K562 (cell line): ENCODE measurements at regions not wholly inside any gene's neighbourhood (a gene's known extent, or its start where the extent isn't known, plus 50 kb on each side); places are given as distances from the start of the nearest gene placed in this dataset.

Experiments
- ATAC-seq: fragments of 200-7000 bp; cut with Tn5 transposase; 3 replicates; pipeline ENCODE4 v1.9.1; 2020; ENCODE audit warnings: moderate library complexity
- BruUV-seq: library from RNA; stranded (reverse); fragments of 400-500 nt; replicated peaks from 2 replicates; lab custom pipeline; 2021; lab: Mats Ljungman, UMichigan
- CTCF ChIA-PET: fragments of 300-600 bp; formaldehyde crosslinking; extraction: SDS; loops from one replicate; lab custom pipeline; 2021; ENCODE audit warnings: low intra/inter-chr PET ratio; lab: Yijun Ruan, JAX
- POLR2A ChIA-PET: fragments of 300-600, 350-650 bp; sonication (Branson Sonifier 250); formaldehyde crosslinking; extraction: SDS; loops from one replicate; lab custom pipeline; 2021; ENCODE audit warnings: antibody characterized with exemption, inconsistent platforms; lab: Yijun Ruan, JAX
- DNase-seq, 4 experiments: peaks; one replicate each; pipeline versions ENCODE4 v3.0.0 to v3.0.0-alpha.2; 2011 to 2018; ENCODE audit warnings: low spot score in 3 of 4, mixed read lengths in 3 of 4; ENCODE audit errors: extremely low read depth in 1 of 4
- FAIRE-seq: peaks from 2 replicates; lab custom pipeline; 2011; peaks lifted over from hg19 to GRCh38; lab: Jason Lieb, UNC
- H2AFZ ChIP-seq: 2 replicates; pipeline ENCODE4 v1.6.0; 2011; ENCODE audit warnings: low read depth, low read length, control low read depth, inconsistent platforms
- H3K27ac ChIP-seq: fragments of 200-600 bp; 3 replicates; pipeline ENCODE4 v1.8.0; 2011; ENCODE audit warnings: low read depth, mild to moderate bottlenecking, control low read depth, inconsistent platforms, low read length, moderate library complexity, mixed read lengths; ENCODE audit errors: extremely low read depth
- H3K27me3 ChIP-seq, 2 experiments: fragments of 300-600 bp in 1 of 2; 2 replicates in 1 of 2; 3 replicates in 1 of 2; pipeline versions ENCODE4 v1.6.0 to v1.8.0; 2011; ENCODE audit warnings: inconsistent platforms in 2 of 2, low read length in 2 of 2, mild to moderate bottlenecking in 1 of 2, mixed read lengths in 1 of 2, moderate library complexity in 1 of 2; ENCODE audit not compliant: control insufficient read depth in 2 of 2, insufficient read depth in 2 of 2
- H3K36me3 ChIP-seq: fragments of 300-600 bp; 3 replicates; pipeline ENCODE4 v1.8.0; 2011; ENCODE audit warnings: mild to moderate bottlenecking, low read length, inconsistent platforms; ENCODE audit not compliant: control insufficient read depth, insufficient read depth
- H3K4me1 ChIP-seq, 2 experiments: fragments of 200-600 bp in 1 of 2; replicated peaks in 1 of 2; 2 replicates in 1 of 2; 3 replicates in 1 of 2; pipeline versions ENCODE4 v1.5.1 to v1.8.0; 2011; ENCODE audit warnings: inconsistent platforms in 2 of 2, low read length in 2 of 2, mild to moderate bottlenecking in 1 of 2, mixed read lengths in 1 of 2, moderate library complexity in 1 of 2; ENCODE audit not compliant: control insufficient read depth in 2 of 2, insufficient read depth in 2 of 2
- H3K4me2 ChIP-seq: 2 replicates; pipeline ENCODE4 v1.6.1; 2011; ENCODE audit warnings: low read length, control low read depth, inconsistent platforms, mixed read lengths; ENCODE audit not compliant: insufficient read depth
- H3K4me3 ChIP-seq: fragments of 200-600 bp; sonication (generic), shearing (Covaris generic); 2 replicates; pipeline ENCODE4 v1.5.1; 2016; ENCODE audit warnings: control low read depth, inconsistent platforms
- H3K79me2 ChIP-seq: fragments of 200-600 bp; 3 replicates; pipeline ENCODE4 v1.8.0; 2011; ENCODE audit warnings: low read length, inconsistent platforms; ENCODE audit not compliant: control insufficient read depth, insufficient read depth
- H3K9ac ChIP-seq, 2 experiments: 2 replicates each; pipeline versions ENCODE4 v1.6.0 to v1.6.1; 2011; ENCODE audit warnings: low read depth in 2 of 2, low read length in 2 of 2, control low read depth in 1 of 2, inconsistent platforms in 1 of 2, mild to moderate bottlenecking in 1 of 2, mixed read lengths in 1 of 2; ENCODE audit not compliant: insufficient read depth in 1 of 2
- H3K9me1 ChIP-seq: one replicate; pipeline ENCODE4 v1.6.0; 2011; ENCODE audit warnings: inconsistent platforms, mild to moderate bottlenecking, low read length, moderate library complexity; ENCODE audit not compliant: control insufficient read depth, insufficient read depth
- H3K9me3 ChIP-seq: replicated peaks from 2 replicates; pipeline ENCODE4 v1.5.1; 2011; ENCODE audit warnings: low read depth, low read length, inconsistent platforms; ENCODE audit not compliant: control insufficient read depth, insufficient read depth
- H4K20me1 ChIP-seq: replicated peaks from 2 replicates; pipeline ENCODE4 v1.6.1; 2011; ENCODE audit warnings: low read length, inconsistent platforms, mixed read lengths; ENCODE audit not compliant: control insufficient read depth, insufficient read depth
- ATF1 ChIP-seq, 2 experiments: fragments of 450-650 bp in 1 of 2; IDR thresholded peaks; 2 replicates each; pipeline ENCODE4 v1.6.1; 2016; ENCODE audit warnings: missing compliant biosample characterization in 1 of 2, missing genetic modification characterization in 1 of 2
- CBFA2T3 ChIP-seq: fragments of 450-650 bp; IDR thresholded peaks from 2 replicates; pipeline ENCODE4 v1.6.1; 2017
- ELK3 ChIP-seq: fragments of 450-650 bp; formaldehyde crosslinking; IDR thresholded peaks from 2 replicates; pipeline ENCODE4 v1.4.0; 2020; ENCODE audit warnings: mild to moderate bottlenecking
- KAT7 ChIP-seq: sonication (generic); formaldehyde crosslinking; IDR thresholded peaks from 2 replicates; pipeline ENCODE4 v1.8.0; 2022; ENCODE audit warnings: missing genetic modification reagents, mild to moderate bottlenecking, borderline replicate concordance
- PML ChIP-seq: IDR thresholded peaks from 2 replicates; pipeline ENCODE4 v1.6.1; 2012; ENCODE audit warnings: low read length, inconsistent platforms
- RFX1 ChIP-seq: fragments of 450-650 bp; IDR thresholded peaks from 2 replicates; pipeline ENCODE4 v1.6.1; 2016; ENCODE audit warnings: mild to moderate bottlenecking, moderate library complexity
- ZNF165 ChIP-seq: fragments of 250-450 bp; sonication (Bioruptor Pico); IDR thresholded peaks from 2 replicates; pipeline ENCODE4 v1.4.0; 2020; ENCODE audit warnings: borderline replicate concordance
- ZNF224 ChIP-seq: sonication (generic); formaldehyde crosslinking; IDR thresholded peaks from 2 replicates; pipeline ENCODE4 v1.8.0; 2022; ENCODE audit warnings: mild to moderate bottlenecking, missing genetic modification reagents
- ZNF232 ChIP-seq: sonication (generic); formaldehyde crosslinking; IDR thresholded peaks from 2 replicates; pipeline ENCODE4 v1.8.0; 2022; ENCODE audit warnings: mild to moderate bottlenecking, missing genetic modification reagents
- WGBS: fragments of 100-300 bp; shearing (Covaris generic); methylation state at CpG from one replicate; pipeline ENCODE4 v1.1.6; 2016; ENCODE audit warnings: low coverage, mixed read lengths; ENCODE audit not compliant: insufficient coverage; ENCODE audit errors: missing lambda C conversion rate; 5-methylcytosine and 5-hydroxymethylcytosine counted together
- in situ Hi-C: fragments of 300-500 bp; cut with MboI; formaldehyde crosslinking; loops from 4 replicates; pipeline ENCODE4 v1.15.0; 2018; ENCODE audit warnings: inconsistent platforms, mixed read lengths
- intact Hi-C: fragments of 100-400 bp; cut with micrococcal nuclease; formaldehyde crosslinking; loops from 2 replicates; pipeline ENCODE4 v1.14.2; 2022

- Histone ChIP-seq H3K27ac (no peak overlapping the region), H4K20me1 (no peaks in the 10 kb centered on the region), H3K9me3 (no peaks in the 10 kb centered on the region), H3K79me2 (no peaks in the 10 kb centered on the region), H3K4me1 (no peaks in the 10 kb centered on the region), H2AFZ (no peak overlapping the region), H3K36me3 (no peaks in the 10 kb centered on the region), H3K4me3 (no peak overlapping the region), H3K9me1 (no peaks in the 10 kb centered on the region), H3K27me3 (peaks cover 4 to 31% of the 10 kb centered on the region in 2 experiments; a peak in 3 of 5 replicates), H3K9ac (no peak overlapping the region), H3K4me2 (no peak overlapping the region)
- no peak for ATAC-seq
- in situ Hi-C loops (no loop called here), intact Hi-C loops (no loop called here)
- no peak for FAIRE-seq
- POLR2A ChIA-PET: no interaction called here
- WGBS: 4% methylated on average over 3 of the region's 3 CpGs
- no peak for TF ChIP-seq ZNF232
- TF ChIP-seq RFX1: no peak
- TF ChIP-seq CBFA2T3: no peak
- no peak for TF ChIP-seq ELK3 (CRISPR knock-in tag)
- TF ChIP-seq PML: no peak
- TF ChIP-seq ZNF165 (CRISPR knock-in tag): no peak
- TF ChIP-seq KAT7 (CRISPR knock-in tag): no peak
- no peak for TF ChIP-seq ZNF224
- TF ChIP-seq ATF1 (CRISPR knock-in tag; IDR thresholded peaks at IDR 0.05): no peak
- TF ChIP-seq ATF1 (tag; IDR thresholded peaks at IDR 0.05): no peak
- CTCF ChIA-PET: no interaction called here
- no TSS peak for BruUV-seq
- DNase-seq: no peak
Observed at GRCh38 chr2:789529-789928, 112.3 kb upstream of the TMEM18 start.
